ENCODE measurements at regions not wholly inside any gene's neighbourhood (a gene's known extent, or its start where the extent isn't known, plus 50 kb on each side); places are given as distances from the start of the nearest gene placed in this dataset.

DNA sequence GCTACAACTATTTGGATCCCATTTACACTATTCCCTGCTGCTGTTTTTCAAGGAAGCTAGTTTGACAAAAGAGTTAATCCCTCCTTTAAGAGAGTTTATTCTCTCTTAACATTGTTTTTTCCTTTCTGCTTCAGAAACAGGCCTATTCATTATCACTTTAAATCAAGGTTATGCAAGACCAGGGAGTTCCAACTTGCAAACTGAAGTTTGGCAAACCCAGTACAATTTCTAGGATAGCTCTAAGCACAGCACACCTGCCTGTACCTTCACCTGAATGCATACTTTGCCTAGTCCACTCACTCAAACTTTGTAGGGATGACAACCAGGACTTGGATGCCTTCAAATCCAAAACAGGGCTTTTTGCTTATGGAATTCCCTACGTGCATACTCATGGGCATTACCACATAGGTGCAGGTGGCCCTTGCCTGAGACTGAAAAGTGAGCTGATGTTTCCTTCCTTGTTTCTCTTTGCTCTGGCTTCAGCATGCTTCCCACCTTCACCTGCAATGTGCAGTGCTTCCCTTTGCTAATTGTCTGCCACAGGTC, 193.8 kb upstream of the MMADHC start:
- TF ChIP-seq, protein P1, sequence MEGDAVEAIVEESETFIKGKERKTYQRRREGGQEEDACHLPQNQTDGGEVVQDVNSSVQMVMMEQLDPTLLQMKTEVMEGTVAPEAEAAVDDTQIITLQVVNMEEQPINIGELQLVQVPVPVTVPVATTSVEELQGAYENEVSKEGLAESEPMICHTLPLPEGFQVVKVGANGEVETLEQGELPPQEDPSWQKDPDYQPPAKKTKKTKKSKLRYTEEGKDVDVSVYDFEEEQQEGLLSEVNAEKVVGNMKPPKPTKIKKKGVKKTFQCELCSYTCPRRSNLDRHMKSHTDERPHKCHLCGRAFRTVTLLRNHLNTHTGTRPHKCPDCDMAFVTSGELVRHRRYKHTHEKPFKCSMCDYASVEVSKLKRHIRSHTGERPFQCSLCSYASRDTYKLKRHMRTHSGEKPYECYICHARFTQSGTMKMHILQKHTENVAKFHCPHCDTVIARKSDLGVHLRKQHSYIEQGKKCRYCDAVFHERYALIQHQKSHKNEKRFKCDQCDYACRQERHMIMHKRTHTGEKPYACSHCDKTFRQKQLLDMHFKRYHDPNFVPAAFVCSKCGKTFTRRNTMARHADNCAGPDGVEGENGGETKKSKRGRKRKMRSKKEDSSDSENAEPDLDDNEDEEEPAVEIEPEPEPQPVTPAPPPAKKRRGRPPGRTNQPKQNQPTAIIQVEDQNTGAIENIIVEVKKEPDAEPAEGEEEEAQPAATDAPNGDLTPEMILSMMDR (IDR thresholded peaks at IDR 0.05), result no peak
- no peak for TF ChIP-seq ELF1 (IDR thresholded peaks at IDR 0.05)
- TF ChIP-seq, protein P2, sequence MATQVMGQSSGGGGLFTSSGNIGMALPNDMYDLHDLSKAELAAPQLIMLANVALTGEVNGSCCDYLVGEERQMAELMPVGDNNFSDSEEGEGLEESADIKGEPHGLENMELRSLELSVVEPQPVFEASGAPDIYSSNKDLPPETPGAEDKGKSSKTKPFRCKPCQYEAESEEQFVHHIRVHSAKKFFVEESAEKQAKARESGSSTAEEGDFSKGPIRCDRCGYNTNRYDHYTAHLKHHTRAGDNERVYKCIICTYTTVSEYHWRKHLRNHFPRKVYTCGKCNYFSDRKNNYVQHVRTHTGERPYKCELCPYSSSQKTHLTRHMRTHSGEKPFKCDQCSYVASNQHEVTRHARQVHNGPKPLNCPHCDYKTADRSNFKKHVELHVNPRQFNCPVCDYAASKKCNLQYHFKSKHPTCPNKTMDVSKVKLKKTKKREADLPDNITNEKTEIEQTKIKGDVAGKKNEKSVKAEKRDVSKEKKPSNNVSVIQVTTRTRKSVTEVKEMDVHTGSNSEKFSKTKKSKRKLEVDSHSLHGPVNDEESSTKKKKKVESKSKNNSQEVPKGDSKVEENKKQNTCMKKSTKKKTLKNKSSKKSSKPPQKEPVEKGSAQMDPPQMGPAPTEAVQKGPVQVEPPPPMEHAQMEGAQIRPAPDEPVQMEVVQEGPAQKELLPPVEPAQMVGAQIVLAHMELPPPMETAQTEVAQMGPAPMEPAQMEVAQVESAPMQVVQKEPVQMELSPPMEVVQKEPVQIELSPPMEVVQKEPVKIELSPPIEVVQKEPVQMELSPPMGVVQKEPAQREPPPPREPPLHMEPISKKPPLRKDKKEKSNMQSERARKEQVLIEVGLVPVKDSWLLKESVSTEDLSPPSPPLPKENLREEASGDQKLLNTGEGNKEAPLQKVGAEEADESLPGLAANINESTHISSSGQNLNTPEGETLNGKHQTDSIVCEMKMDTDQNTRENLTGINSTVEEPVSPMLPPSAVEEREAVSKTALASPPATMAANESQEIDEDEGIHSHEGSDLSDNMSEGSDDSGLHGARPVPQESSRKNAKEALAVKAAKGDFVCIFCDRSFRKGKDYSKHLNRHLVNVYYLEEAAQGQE (IDR thresholded peaks at IDR 0.05; ENCODE audit: low read depth, low read length), result no peak
- no peak for TF ChIP-seq EP300 (IDR thresholded peaks at IDR 0.05; ENCODE audit: borderline replicate concordance in 1 of 2, low read depth in 1 of 2, low read length in 1 of 2)
- TF ChIP-seq MEF2A (IDR thresholded peaks at IDR 0.05; ENCODE audit: borderline replicate concordance, low read depth), result no peak
- no peak for TF ChIP-seq YY1 (IDR thresholded peaks at IDR 0.05; ENCODE audit: low read depth)
- TF ChIP-seq, protein P3, sequence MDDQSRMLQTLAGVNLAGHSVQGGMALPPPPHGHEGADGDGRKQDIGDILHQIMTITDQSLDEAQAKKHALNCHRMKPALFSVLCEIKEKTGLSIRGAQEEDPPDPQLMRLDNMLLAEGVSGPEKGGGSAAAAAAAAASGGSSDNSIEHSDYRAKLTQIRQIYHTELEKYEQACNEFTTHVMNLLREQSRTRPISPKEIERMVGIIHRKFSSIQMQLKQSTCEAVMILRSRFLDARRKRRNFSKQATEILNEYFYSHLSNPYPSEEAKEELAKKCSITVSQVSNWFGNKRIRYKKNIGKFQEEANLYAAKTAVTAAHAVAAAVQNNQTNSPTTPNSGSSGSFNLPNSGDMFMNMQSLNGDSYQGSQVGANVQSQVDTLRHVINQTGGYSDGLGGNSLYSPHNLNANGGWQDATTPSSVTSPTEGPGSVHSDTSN (IDR thresholded peaks at IDR 0.05), result no peak
